Iris pigment epithelial cell (primary cell): ENCODE measurements at regions not wholly inside any gene's neighbourhood (a gene's known extent, or its start where the extent isn't known, plus 50 kb on each side); places are given as distances from the start of the nearest gene placed in this dataset.
A peak's percentile ranks its signal among the peaks of the same experiment; 100 is the strongest.
"Not testable (repeated sequence)": the region's sequence is repeated elsewhere in the genome, so short reads cannot be mapped to it uniquely, and the experiment has no call there.

Experiments used
- DNase-seq: peaks from one replicate; pipeline ENCODE4 v3.0.0-alpha.2; 2011; ENCODE audit warnings: low read depth

DNA sequence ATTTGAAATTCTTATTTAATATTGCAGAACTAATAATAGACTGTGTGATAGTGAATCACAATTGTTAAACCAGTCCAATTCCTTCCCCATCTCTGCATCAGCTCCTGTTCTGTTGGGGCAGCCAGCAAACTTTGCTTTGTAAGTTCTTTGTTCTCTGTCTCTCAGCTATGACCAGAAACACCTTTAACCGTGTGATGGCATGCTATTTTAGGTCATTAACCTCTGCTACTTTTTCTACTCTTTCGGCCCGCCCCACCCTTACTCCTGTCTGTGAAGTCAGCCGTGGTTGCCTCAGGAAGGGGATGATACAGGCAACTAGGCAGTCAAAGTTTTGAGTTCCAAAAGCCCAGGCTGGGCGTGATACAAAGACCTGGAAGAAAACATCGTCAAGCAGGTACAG is 51.3 kb upstream of the EGFL6 start:
- no peak for DNase-seq

- no peak for DNase-seq
Measured at GRCh38 chrX:13515211-13515930, 54.0 kb upstream of the EGFL6 start.

DNA sequence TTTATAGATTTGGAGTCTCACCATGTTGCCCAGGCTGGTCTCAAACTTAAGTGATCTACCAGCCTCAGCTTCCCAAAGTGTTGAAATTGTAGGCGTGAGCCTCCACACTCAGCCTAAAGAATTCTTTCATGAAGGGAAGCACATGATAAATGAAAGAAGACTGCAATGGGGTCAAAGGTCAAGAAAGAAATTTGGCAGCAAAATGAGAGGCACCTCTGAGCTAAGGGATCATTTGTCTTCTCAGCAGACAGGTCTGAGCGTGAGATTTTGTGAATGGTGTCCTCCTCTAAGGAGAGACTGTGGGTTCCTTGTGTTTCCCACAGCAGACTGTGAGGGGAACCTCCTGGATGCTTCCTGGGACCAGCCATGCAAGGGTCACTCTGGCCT is 57.5 kb upstream of the EGFL6 start:
- DNase-seq: peak; percentile 20

GRCh38 chrX:13511241-13511943 is 58.0 kb upstream of the EGFL6 start:
- no peak for DNase-seq

DNA sequence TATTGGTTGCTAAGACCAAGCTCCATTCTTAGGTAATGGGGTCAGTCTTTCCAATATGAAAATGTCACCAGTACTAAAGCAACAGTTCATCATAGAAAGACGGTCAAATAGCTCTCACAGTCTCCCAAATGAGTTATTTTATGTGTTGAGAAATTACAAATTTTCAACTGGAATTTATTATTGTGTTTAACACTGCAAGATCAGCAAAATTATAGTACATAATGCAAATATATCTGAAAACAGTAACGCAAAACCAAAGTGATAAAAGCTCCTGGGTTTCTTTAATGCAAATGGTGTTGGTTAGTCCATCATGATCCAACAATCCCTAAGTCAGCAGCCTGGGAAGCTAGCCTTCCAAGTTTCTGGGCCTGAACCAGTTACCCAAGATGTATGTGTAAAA is 61.5 kb upstream of the EGFL6 start:
- DNase-seq: no peak

GRCh38 chrX:13506574-13506973 is 62.8 kb upstream of the EGFL6 start:
- peak; percentile 48 for DNase-seq

GRCh38 chrX:13502590-13502989 is 66.8 kb upstream of the EGFL6 start:
- DNase-seq: no peak

GRCh38 chrX:13499736-13500135 is 69.7 kb upstream of the EGFL6 start:
- DNase-seq: no peak

- no peak for DNase-seq
Measured at GRCh38 chrX:13498238-13498637, 71.2 kb upstream of the EGFL6 start.

DNA sequence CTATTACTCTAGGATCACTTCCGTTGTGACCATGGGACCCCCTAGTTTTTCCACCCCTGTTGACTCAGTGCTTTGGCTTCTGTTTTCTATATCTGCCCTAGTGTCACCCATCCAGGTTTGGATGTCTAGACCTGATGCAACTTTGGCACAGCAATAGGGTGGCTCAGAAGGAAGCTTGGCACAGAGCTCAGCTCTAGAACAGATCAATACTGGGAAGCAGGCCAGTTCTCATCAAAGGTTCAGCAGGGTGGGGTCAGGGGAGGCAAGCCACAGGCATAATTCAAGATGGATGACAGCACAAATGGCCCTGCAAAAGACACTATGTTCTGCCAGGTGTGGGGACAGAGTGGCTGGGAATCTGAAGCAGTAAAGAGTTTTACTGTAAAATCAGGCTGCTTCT is 74.2 kb upstream of the EGFL6 start:
- no peak for DNase-seq

DNA sequence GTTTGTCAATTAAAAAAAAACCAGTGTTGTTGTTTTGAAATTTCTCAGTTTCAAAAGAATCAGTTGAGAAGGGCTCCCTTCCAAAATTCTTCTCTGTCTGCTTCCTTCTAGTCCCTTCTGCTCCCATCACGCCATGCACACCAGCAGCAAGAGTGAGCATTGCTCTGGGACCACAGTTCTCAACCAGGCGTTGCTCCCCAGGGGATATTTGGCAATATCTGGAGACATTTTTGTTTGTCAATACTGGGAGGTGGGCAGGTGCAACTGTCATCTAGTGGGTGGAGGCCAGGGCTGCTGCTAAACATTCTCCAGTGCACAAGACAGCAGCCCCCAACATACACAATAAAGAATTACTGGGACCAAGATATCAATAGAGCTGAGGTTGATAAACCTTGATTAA is 74.8 kb upstream of the EGFL6 start:
- DNase-seq: no peak

GRCh38 chrX:13493659-13494058 is 75.7 kb upstream of the EGFL6 start:
- DNase-seq: no peak

GRCh38 chrX:13492286-13492685 is 77.1 kb upstream of the EGFL6 start:
- no peak for DNase-seq

GRCh38 chrX:13491061-13491460 is 78.3 kb upstream of the EGFL6 start:
- DNase-seq: no peak

GRCh38 chrX:13489454-13489853 is 79.9 kb upstream of the EGFL6 start:
- peak; percentile 88 for DNase-seq

GRCh38 chrX:13487731-13488505 is 81.5 kb upstream of the EGFL6 start:
- peak; percentile 90 for DNase-seq

- no peak for DNase-seq
Measured at GRCh38 chrX:13485167-13485566, 84.2 kb upstream of the EGFL6 start.

GRCh38 chrX:13483773-13484172 is 85.6 kb upstream of the EGFL6 start:
- DNase-seq: no peak

GRCh38 chrX:13482746-13483541 is 86.5 kb upstream of the EGFL6 start:
- DNase-seq: no peak

GRCh38 chrX:13480780-13481179 is 88.6 kb upstream of the EGFL6 start:
- DNase-seq: not testable (repeated sequence)

DNA sequence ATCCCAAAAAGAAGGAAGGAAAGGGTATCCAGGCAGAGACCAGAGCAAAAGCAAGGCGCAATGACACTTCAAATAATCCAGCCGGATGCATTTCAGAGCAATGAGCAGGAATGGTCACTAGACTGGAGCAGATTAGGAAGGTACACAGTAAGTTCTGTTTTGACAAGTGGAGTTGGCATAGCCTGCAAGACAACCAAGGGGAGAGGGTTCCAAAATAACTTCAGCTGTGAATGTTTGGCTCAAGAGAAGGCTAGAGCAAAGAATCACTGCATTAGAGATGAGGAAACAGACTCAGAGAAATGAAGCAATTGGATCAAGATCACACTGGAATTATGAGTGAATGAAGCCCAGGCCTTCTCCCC is 90.0 kb upstream of the EGFL6 start:
- no peak for DNase-seq

GRCh38 chrX:13478740-13479451 is 90.5 kb upstream of the EGFL6 start:
- no peak for DNase-seq
